Effector memory CD4-positive, alpha-beta T cell (primary cell): ENCODE measurements at regions not wholly inside any gene's neighbourhood (a gene's known extent, or its start where the extent isn't known, plus 50 kb on each side); places are given as distances from the start of the nearest gene placed in this dataset.
A peak's percentile ranks its signal among the peaks of the same experiment; 100 is the strongest.

Experiments used
- DNase-seq, 3 donors: peaks; one replicate each; pipeline ENCODE4 v3.0.0-alpha.2; 2020
- H3K27ac ChIP-seq: 2 replicates; pipeline ENCODE4 v1.7.0; 2013; ENCODE audit warnings: mild to moderate bottlenecking, low read length, moderate library complexity; ENCODE audit not compliant: insufficient read depth, poor library complexity, severe bottlenecking
- H3K27me3 ChIP-seq: replicated peaks from 2 replicates; pipeline ENCODE4 v1.7.0; 2013; ENCODE audit warnings: mild to moderate bottlenecking, low read length; ENCODE audit not compliant: insufficient read depth, control insufficient read depth, poor library complexity, severe bottlenecking
- H3K36me3 ChIP-seq: 2 replicates; pipeline ENCODE4 v1.7.0; 2013; ENCODE audit warnings: mild to moderate bottlenecking, low read length, moderate library complexity; ENCODE audit not compliant: control insufficient read depth, insufficient read depth
- H3K4me1 ChIP-seq: 2 replicates; pipeline ENCODE4 v1.7.0; 2013; ENCODE audit warnings: low read length, mild to moderate bottlenecking; ENCODE audit not compliant: control insufficient read depth, insufficient read depth, poor library complexity, severe bottlenecking
- H3K4me3 ChIP-seq: 2 replicates; pipeline ENCODE4 v1.7.0; 2013; ENCODE audit warnings: low read length, low read depth, mild to moderate bottlenecking; ENCODE audit not compliant: insufficient read depth, poor library complexity, severe bottlenecking
- H3K9me3 ChIP-seq: 2 replicates; pipeline ENCODE4 v1.7.0; 2013; ENCODE audit warnings: mild to moderate bottlenecking, low read length, moderate library complexity; ENCODE audit not compliant: control insufficient read depth

GRCh38 chr3:67093305-67093704, 95.2 kb downstream of the KBTBD8 start:
- DNase-seq = no peak
- Histone ChIP-seq H3K36me3 (no peaks in the 10 kb centered on the region), H3K4me3 (no peak overlapping the region), H3K9me3 (no peaks in the 10 kb centered on the region), H3K4me1 (no peaks in the 10 kb centered on the region), H3K27ac (no peak overlapping the region), H3K27me3 (no peaks in the 10 kb centered on the region)

- Histone ChIP-seq H3K27ac (no peak overlapping the region), H3K4me3 (no peak overlapping the region)
These were observed 96.1 kb downstream of the KBTBD8 start for GRCh38 chr3:67094167-67094566.

GRCh38 chr3:67094774-67095173, 96.7 kb downstream of the KBTBD8 start:
- no peak for DNase-seq
- no peaks in the 10 kb centered on the region for H3K36me3 ChIP-seq

More at GRCh38 chr3:67094167-67094566, 96.1 kb downstream of the KBTBD8 start:
- no peaks in the 10 kb centered on the region for H3K36me3 ChIP-seq
- no peaks in the 10 kb centered on the region for H3K27me3 ChIP-seq
- no peak for DNase-seq
- H3K9me3 ChIP-seq = no peaks in the 10 kb centered on the region
- H3K4me1 ChIP-seq = no peaks in the 10 kb centered on the region

GRCh38 chr3:67104388-67104787, 106.3 kb downstream of the KBTBD8 start:
- H3K36me3 ChIP-seq = no peaks in the 10 kb centered on the region
- H3K9me3 ChIP-seq = no peaks in the 10 kb centered on the region
- H3K27ac ChIP-seq = no peak overlapping the region
- no peak overlapping the region for H3K4me3 ChIP-seq
- H3K4me1 ChIP-seq = no peaks in the 10 kb centered on the region
- H3K27me3 ChIP-seq = no peaks in the 10 kb centered on the region
- DNase-seq = no peak

More at GRCh38 chr3:67094774-67095173, 96.7 kb downstream of the KBTBD8 start:
- no peak overlapping the region for H3K4me3 ChIP-seq
- H3K27me3 ChIP-seq = no peaks in the 10 kb centered on the region
- no peaks in the 10 kb centered on the region for H3K9me3 ChIP-seq
- H3K27ac ChIP-seq = no peak overlapping the region
- H3K4me1 ChIP-seq = no peaks in the 10 kb centered on the region

- Histone ChIP-seq H3K4me3 (no peak overlapping the region), H3K36me3 (no peaks in the 10 kb centered on the region), H3K27ac (no peak overlapping the region), H3K27me3 (no peaks in the 10 kb centered on the region), H3K4me1 (no peaks in the 10 kb centered on the region), H3K9me3 (no peaks in the 10 kb centered on the region)
- no peak for DNase-seq
These were observed 108.8 kb downstream of the KBTBD8 start for GRCh38 chr3:67106874-67107273.

- Histone ChIP-seq H3K27ac (no peak overlapping the region), H3K4me1 (no peaks in the 10 kb centered on the region)
- no peak for DNase-seq
These were observed 111.6 kb downstream of the KBTBD8 start for GRCh38 chr3:67109651-67110204.

GRCh38 chr3:67113802-67114407, 115.8 kb downstream of the KBTBD8 start:
- H3K27ac ChIP-seq = no peak overlapping the region
- no peaks in the 10 kb centered on the region for H3K27me3 ChIP-seq
- H3K36me3 ChIP-seq = no peaks in the 10 kb centered on the region
- H3K4me1 ChIP-seq = no peaks in the 10 kb centered on the region
- H3K4me3 ChIP-seq = no peak overlapping the region
- no peaks in the 10 kb centered on the region for H3K9me3 ChIP-seq
- peak; percentile 39 to 54 (median 42) for DNase-seq

More at GRCh38 chr3:67109651-67110204, 111.6 kb downstream of the KBTBD8 start:
- Histone ChIP-seq H3K36me3 (no peaks in the 10 kb centered on the region), H3K9me3 (no peaks in the 10 kb centered on the region), H3K4me3 (no peak overlapping the region), H3K27me3 (no peaks in the 10 kb centered on the region)

GRCh38 chr3:67118122-67118521, 120.0 kb downstream of the KBTBD8 start:
- H3K27ac ChIP-seq = no peak overlapping the region
- DNase-seq = no peak
- H3K9me3 ChIP-seq = no peaks in the 10 kb centered on the region
- no peaks in the 10 kb centered on the region for H3K4me1 ChIP-seq
- H3K36me3 ChIP-seq = no peaks in the 10 kb centered on the region
- H3K27me3 ChIP-seq = no peaks in the 10 kb centered on the region
- H3K4me3 ChIP-seq = no peak overlapping the region

GRCh38 chr3:67118635-67119034, 120.5 kb downstream of the KBTBD8 start:
- DNase-seq = no peak
- Histone ChIP-seq H3K9me3 (no peaks in the 10 kb centered on the region), H3K4me1 (no peaks in the 10 kb centered on the region), H3K4me3 (no peak overlapping the region), H3K27me3 (no peaks in the 10 kb centered on the region), H3K36me3 (no peaks in the 10 kb centered on the region), H3K27ac (no peak overlapping the region)

- no peak for DNase-seq
- no peaks in the 10 kb centered on the region for H3K9me3 ChIP-seq
- no peak overlapping the region for H3K4me3 ChIP-seq
- no peaks in the 10 kb centered on the region for H3K36me3 ChIP-seq
- H3K27me3 ChIP-seq = no peaks in the 10 kb centered on the region
- no peaks in the 10 kb centered on the region for H3K4me1 ChIP-seq
- H3K27ac ChIP-seq = no peak overlapping the region
These were observed 125.8 kb downstream of the KBTBD8 start for GRCh38 chr3:67123914-67124313.
